GM21825 (cell line): ENCODE measurements at regions not wholly inside any gene's neighbourhood (a gene's known extent, or its start where the extent isn't known, plus 50 kb on each side); places are given as distances from the start of the nearest gene placed in this dataset.
"Not testable (repeated sequence)": the region's sequence is repeated elsewhere in the genome, so short reads cannot be mapped to it uniquely, and the experiment has no call there.

Experiments
- ATAC-seq: cut with Tn5 transposase; IDR thresholded peaks from one replicate; pipeline ENCODE4 v1.9.1; 2021; ENCODE audit warnings: mild to moderate bottlenecking, moderate library complexity; ENCODE audit not compliant: unreplicated experiment

DNA sequence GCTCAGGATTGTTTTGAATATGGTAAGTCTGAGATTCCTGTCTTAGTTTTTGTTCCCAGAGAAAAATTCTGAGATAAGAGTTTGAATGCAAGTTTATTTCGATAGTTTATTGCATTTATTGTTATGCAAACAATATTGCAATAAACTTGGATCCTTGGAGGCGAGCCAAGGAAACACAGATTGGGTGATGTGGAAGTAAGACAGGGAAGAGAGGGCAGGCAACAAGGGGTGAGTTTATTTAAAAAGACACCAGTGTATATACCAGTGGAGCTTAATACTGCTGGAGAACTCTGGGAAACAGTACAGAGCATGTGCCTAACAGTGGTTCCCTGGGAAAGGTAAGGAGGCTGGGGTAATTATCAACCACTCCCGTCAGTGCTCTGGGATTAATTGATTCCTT is 87.5 kb upstream of the NEDD4L start:
- ATAC-seq = no peak

DNA sequence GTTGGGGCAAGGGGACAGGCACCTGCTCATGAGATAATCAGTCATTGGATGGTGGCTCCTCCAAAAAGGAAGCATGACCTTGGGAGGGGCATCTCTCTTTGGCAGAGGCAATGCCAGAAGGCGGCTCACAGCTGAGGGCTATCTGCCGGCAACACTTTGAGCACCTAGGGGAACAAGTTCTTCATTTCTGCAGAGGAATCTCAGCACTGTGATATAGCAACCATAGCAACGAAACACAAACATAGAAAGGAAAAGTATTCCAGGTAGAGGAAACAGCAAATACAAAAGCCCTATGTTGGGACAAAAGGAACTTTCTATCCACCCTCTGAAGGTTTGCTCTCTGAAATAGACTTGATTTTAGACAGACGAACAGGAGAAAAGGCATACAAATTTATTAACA is 89.1 kb upstream of the NEDD4L start:
- ATAC-seq = no peak

DNA sequence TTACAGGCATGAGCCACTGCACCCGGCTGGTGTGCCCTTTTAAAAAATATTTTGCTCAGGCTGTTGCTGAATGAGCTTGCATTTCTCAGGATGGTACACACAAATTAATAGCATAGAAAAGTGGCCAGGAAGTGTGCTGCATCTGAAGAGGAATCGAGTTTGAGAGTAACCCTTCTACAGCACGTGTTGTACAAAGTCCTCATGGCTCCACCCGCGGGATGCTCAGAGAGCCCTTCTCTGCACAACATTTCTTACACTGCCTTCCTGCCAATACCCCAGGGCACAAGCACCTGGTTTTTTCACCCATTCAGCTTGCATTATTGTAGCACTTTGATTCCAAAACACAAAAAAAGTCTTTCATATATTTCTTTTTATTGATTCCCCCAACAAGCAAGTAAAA is 90.1 kb upstream of the NEDD4L start:
- ATAC-seq = no peak

GRCh38 chr18:57951999-57952774 is 91.8 kb upstream of the NEDD4L start:
- ATAC-seq = no peak

DNA sequence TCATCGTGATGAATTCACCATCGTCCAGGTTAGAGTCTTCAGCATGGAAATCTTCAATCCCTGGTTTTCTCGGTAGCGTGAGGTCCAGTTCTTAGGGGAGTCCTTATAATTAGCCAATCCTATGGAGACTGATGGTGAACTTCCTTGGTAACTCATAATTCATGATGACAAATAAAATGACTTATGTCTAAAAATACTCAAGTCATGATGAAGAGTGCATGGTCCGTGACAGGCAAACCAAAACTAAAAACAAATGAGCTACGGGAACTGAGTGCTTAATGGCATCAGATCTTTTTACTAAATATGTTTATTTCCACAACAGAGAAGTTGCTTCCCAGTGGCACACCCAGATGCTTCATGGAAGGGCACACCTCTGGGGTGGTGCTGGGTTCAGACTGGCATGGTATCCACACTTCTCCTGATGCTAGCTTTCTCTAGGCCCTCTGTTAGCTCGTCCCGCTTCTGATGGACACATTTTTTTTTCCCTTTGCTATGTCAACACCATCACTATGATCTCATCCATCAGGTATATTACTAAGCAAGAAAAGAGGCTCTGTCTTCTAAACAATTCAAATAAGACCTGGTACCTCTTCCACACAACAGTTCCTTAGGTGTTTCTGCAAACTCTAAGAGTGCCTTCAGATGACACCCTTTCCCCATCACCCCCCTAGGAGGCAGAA is 92.8 kb upstream of the NEDD4L start:
- no peak for ATAC-seq

GRCh38 chr18:57950542-57950941 is 93.5 kb upstream of the NEDD4L start:
- no peak for ATAC-seq

GRCh38 chr18:57949335-57949734 is 94.7 kb upstream of the NEDD4L start:
- not testable (repeated sequence) for ATAC-seq

GRCh38 chr18:57947117-57947516 is 96.9 kb upstream of the NEDD4L start:
- no peak for ATAC-seq

- no peak for ATAC-seq
These were observed 100.3 kb upstream of the NEDD4L start for GRCh38 chr18:57943723-57944122.

GRCh38 chr18:57942493-57942892 is 101.5 kb upstream of the NEDD4L start:
- ATAC-seq = no peak

DNA sequence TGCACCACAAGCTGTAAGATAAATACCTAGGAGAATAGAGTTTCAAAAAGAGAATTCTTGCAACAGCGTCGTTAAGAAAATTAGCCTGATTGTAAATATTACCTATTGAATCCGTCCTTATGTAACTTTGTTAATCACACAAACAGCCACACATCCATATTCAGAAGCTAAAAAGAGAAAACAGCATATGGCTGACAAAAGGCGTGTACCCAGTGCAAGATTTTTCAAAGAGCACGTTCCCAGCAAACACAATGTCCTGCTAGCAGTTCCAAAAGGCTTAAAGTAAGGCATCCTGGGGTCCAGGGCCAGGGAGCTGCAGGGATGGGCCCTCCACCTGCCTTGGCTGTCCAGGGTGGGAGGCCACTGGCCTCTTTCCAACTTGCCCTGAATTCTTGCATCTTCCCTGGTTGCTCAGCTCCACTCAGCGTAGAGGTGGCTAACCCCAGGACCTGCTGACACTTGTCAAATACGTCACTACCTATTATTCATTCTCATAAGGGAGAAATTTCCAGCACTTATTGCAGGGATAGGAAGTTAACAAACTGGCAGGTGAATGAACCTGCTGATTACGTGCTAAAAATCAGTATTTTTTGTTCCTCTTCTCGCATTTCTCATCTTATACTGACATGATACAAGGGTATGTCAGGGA is 102.1 kb upstream of the NEDD4L start:
- no peak for ATAC-seq

DNA sequence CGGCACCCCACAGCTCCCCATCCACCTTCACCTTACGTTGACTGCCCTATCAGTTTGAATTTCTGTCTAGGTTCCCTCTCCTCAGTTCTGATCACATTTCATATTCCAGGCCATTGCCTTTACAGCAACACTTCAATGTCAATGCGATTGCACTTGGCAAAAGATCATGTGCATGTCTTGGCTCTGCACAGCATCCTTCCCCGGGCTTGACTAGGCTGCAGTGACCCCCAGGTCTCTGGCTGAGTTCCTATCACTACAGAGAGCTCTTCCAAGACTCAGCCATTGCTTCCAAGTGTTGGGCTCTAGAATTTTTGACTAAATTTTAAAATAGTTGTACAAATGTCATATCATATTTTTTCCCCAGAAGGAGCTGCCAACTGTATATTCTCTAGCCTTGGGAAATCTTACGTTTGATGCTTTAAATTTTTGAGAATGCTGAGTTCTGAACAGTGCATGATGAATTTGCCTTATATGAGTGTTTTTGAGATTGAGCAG is 103.8 kb upstream of the NEDD4L start:
- ATAC-seq = no peak

DNA sequence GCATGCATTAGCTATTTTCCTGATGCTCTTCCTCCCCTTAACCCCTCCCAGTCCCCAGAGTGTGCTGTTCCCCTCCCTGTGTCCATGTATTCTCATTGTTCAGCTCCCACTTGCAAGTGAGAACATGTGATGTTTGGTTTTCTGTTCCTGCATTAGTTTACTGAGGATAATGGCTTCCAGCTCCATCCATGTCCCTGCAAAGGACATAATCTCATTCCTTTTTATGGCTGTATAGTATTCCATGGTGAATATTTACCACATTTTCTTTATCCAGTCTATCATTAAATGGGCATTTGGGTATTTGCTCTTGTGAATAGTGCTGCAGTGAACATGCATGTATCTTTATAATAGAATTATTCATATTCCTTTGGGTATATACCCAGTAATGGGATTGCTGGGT is 109.7 kb upstream of the NEDD4L start:
- ATAC-seq = not testable (repeated sequence)

- peak; percentile 60 for ATAC-seq
These were observed 113.0 kb upstream of the NEDD4L start for GRCh38 chr18:57931038-57931437.

DNA sequence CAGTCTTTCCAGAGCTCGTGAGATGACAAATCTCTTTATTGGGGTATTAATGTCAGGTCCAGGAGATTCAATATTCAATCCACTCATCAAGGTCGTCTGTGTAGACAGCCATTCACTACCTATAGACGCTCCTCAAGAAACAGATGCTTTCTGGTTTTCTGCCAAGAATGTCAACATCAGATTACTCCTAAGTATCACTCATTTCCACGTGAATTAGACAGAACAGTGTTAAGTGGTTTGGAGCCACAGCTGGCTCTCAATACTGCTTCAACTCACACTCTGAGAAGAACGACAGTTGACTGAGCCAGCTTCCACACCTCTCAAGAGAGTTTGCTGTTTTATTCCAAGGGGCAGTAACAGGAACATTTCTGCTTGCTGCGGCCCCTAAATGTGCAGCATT is 113.5 kb upstream of the NEDD4L start:
- ATAC-seq = no peak

- no peak for ATAC-seq
These were observed 114.1 kb upstream of the NEDD4L start for GRCh38 chr18:57929922-57930321.

- ATAC-seq = no peak
These were observed 115.6 kb upstream of the NEDD4L start for GRCh38 chr18:57928466-57928865.

GRCh38 chr18:57927511-57927910 is 116.5 kb upstream of the NEDD4L start:
- no peak for ATAC-seq

DNA sequence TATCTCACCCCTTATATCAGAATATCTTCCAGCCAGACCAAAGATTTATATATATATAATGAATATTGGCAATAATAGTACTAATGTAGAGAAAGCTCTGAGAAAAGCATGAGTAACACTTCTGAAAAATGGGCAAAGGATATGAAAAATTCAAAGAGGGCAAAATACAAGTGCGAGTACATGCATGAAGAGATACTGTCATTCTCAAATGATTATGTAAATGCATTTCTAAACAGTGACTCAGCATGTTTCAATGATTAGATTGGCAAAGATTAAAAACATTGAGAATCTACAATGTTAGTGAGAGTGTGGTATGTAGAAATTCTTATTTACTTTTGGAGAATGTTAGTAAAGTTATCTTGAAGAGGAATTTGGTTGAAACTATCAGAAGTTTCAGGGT is 118.3 kb upstream of the NEDD4L start:
- no peak for ATAC-seq

GRCh38 chr18:57923611-57924010 is 120.4 kb upstream of the NEDD4L start:
- no peak for ATAC-seq

DNA sequence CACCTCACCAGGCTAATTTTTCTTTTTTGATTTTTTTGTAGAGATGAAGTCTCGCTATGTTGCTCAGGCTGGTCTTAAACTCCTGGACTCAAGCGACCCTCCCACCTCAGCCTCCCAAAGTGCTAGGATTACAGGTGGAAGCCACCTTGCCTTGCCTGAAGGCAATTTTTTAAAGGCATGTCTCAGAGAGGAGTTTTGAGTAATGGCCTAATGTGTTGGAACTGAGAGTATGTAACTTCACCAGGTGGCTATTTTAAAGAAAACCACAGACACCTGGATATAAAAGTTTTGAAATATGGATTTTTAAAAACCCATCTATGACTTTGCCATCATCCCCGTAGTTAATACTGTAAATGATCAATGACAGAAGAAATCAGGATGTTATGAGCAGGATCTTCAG is 119.8 kb upstream of the ATP8B1 start:
- no peak for ATAC-seq

- ATAC-seq = no peak
These were observed 118.6 kb upstream of the ATP8B1 start for GRCh38 chr18:57921708-57922107.
